ENCODE measurements at regions not wholly inside any gene's neighbourhood (a gene's known extent, or its start where the extent isn't known, plus 50 kb on each side); places are given as distances from the start of the nearest gene placed in this dataset.

DNA sequence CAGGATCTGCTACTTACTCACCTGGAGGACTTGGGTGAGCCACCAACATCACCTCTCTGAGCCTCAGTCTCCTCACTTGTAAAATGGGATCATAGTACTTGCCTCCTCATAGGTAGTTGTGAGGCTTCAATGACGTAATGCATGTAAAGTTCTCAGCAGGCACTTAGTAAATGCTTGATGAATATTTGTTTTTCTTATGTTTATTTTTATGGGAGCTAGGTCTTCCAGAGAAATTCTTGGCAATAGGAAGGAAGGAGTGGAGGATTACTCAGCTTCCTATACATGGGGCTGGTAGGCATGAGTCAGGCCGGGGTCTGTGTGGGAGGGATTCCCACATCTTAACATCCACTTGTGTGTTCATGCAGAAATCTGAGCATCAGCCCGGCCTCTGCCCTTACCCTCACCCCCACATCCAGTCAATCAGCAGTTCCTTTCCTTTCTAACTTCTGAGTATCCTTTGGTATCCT, 95.4 kb upstream of the USP24 start:
- H3K4me1 ChIP-seq, result no peaks in the 10 kb centered on the region
- TF ChIP-seq, protein P1, sequence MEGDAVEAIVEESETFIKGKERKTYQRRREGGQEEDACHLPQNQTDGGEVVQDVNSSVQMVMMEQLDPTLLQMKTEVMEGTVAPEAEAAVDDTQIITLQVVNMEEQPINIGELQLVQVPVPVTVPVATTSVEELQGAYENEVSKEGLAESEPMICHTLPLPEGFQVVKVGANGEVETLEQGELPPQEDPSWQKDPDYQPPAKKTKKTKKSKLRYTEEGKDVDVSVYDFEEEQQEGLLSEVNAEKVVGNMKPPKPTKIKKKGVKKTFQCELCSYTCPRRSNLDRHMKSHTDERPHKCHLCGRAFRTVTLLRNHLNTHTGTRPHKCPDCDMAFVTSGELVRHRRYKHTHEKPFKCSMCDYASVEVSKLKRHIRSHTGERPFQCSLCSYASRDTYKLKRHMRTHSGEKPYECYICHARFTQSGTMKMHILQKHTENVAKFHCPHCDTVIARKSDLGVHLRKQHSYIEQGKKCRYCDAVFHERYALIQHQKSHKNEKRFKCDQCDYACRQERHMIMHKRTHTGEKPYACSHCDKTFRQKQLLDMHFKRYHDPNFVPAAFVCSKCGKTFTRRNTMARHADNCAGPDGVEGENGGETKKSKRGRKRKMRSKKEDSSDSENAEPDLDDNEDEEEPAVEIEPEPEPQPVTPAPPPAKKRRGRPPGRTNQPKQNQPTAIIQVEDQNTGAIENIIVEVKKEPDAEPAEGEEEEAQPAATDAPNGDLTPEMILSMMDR (IDR thresholded peaks at IDR 0.05), result no peak
- no peak for DNase-seq (ENCODE audit: low spot score)
- H3K27ac ChIP-seq, result no peak overlapping the region
- no peak overlapping the region for H3K4me3 ChIP-seq
- no peaks in the 10 kb centered on the region for H3K36me3 ChIP-seq
- no peaks in the 10 kb centered on the region for H3K27me3 ChIP-seq
- H3K9me3 ChIP-seq, result no peaks in the 10 kb centered on the region

DNA sequence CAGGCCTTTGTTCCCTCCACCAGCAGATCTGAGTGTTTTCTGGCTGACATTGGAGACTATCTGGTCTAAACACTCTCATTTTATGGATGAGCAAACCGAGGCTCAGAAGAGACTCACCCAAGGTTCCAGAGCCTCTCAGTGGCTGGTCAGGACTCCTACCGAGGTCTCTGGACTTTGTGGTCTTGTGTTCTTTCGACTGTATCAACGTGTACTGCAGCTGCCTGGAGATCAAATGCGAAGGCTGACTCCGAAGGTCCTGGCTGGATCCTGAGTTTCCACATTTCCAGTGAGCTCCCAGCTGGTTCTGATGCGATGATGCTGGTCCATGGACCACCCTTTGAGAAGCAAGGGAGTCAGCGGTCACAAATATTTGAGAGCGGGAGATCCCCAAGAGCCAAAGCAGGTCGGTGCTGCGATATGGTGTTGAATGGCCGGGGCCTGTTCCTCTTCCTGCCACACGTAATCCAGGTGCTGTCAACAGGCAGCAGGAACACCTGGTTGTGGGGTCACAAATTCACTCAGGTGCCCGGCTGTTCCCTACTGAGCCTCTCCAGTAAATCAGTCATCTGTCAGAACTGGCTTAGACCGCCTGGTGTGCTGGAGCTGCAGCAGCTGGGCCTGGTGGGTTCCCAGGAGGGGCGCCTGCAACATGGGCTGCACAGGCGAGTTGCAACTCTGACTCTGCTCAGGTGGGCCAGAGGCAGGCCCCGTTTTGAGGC, 94.8 kb upstream of the USP24 start:
- TF ChIP-seq, protein P1 (IDR thresholded peaks at IDR 0.05), result no peak
- Histone ChIP-seq H3K4me1 (no peaks in the 10 kb centered on the region), H3K9me3 (no peaks in the 10 kb centered on the region), H3K27me3 (no peaks in the 10 kb centered on the region), H3K4me3 (no peak overlapping the region), H3K36me3 (no peaks in the 10 kb centered on the region), H3K27ac (no peak overlapping the region)
- DNase-seq (ENCODE audit: low spot score), result no peak

DNA sequence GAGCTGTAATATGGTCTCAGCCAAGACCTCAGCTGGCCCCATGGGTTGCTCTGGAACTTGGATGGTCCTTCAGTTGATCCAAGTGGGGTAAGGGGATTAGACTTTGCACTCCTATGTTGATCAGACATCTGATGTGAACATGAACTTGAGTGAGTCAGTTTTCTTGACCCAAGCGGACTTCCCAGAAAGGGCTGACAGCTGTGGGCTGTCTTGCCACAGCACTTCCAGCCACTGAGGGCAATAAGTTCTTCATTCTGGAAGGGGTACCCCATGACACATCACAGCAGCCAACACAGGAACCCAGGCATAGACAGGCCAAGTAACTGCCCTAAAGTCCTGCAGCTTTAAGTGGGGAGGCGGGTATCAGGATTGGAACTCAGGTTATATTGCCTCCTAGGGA, 93.9 kb upstream of the USP24 start:
- Histone ChIP-seq H3K4me1 (no peaks in the 10 kb centered on the region), H3K4me3 (no peak overlapping the region), H3K9me3 (no peaks in the 10 kb centered on the region), H3K27me3 (no peaks in the 10 kb centered on the region), H3K36me3 (no peaks in the 10 kb centered on the region), H3K27ac (no peak overlapping the region)
- no peak for DNase-seq (ENCODE audit: low spot score)
- TF ChIP-seq, protein P1 (IDR thresholded peaks at IDR 0.05), result no peak

DNA sequence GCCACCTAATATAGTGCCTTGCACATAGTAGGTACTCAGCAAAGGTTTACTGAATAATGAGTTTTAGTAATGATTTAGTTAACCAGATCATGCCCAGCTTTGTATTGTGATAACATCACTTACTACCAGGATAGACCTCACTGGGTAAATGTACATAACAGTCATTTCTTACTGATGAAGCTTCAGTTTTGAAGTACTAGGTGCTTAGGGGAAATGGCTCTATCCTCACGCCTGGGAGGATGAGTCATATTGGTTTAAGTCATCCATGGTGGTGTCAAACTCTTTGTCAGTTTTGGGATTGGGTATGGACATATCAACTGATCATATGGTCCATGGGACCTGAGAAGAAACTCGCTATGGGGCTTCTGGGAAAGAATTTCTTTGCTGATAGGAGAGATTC, 90.6 kb upstream of the USP24 start:
- no peak for DNase-seq (ENCODE audit: low spot score)
- H3K36me3 ChIP-seq, result no peaks in the 10 kb centered on the region
- no peak overlapping the region for H3K4me3 ChIP-seq
- TF ChIP-seq, protein P1 (IDR thresholded peaks at IDR 0.05), result no peak
- H3K27me3 ChIP-seq, result no peaks in the 10 kb centered on the region
- H3K27ac ChIP-seq, result no peak overlapping the region
- no peaks in the 10 kb centered on the region for H3K4me1 ChIP-seq
- H3K9me3 ChIP-seq, result no peaks in the 10 kb centered on the region

DNA sequence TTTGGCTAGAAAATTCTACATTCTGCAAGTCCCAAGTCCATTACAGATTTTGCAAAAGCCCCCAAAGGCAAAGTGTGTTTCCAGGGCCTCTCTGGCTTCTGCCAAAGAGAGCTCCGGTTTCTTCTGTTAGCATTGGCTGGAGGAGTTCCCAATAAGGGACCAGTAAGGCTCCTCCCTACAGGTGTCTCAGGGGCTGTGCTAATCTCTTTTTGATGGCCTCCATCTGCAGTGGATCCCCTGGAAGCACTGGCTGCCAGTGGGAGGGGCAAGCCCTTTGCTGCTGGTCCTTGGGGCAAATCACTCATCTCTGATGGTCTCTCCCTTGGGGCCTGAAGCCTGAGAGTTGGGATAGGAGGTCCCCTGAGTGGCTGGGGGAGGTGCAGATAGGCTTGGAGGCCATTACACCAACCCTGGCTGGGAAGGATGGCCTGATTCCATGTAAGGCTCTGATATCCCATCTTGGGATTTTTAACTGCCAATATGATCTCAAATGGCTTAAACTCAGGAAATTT, 89.1 kb upstream of the USP24 start:
- H3K4me3 ChIP-seq, result no peak overlapping the region
- no peak overlapping the region for H3K27ac ChIP-seq
- no peaks in the 10 kb centered on the region for H3K27me3 ChIP-seq
- DNase-seq (ENCODE audit: low spot score), result no peak
- TF ChIP-seq, protein P1 (IDR thresholded peaks at IDR 0.05), result no peak
- no peaks in the 10 kb centered on the region for H3K9me3 ChIP-seq
- H3K36me3 ChIP-seq, result no peaks in the 10 kb centered on the region
- no peaks in the 10 kb centered on the region for H3K4me1 ChIP-seq

DNA sequence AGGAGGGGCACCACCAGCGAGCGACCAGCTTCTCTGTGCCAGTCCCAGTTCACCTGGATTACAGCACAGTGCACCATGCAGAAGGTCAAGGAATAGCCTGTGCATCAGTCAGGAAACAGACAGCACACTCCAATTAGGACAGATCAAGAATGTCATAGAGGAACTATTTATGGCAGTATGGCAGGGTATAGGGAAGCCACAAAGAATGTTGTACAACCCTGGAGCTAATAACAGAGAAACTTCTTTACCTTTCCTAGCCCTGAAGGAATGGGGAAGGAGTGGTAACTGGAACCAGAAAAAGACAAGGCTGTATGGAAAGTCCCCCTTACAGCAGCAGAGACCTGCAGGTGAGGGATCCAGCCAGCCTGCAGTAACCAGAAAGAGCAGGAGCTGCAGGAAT, 87.8 kb upstream of the USP24 start:
- DNase-seq (ENCODE audit: low spot score), result no peak
- TF ChIP-seq, protein P1 (IDR thresholded peaks at IDR 0.05), result no peak
- no peak overlapping the region for H3K27ac ChIP-seq
- no peaks in the 10 kb centered on the region for H3K36me3 ChIP-seq
- no peaks in the 10 kb centered on the region for H3K4me1 ChIP-seq
- H3K27me3 ChIP-seq, result no peaks in the 10 kb centered on the region
- no peaks in the 10 kb centered on the region for H3K9me3 ChIP-seq
- no peak overlapping the region for H3K4me3 ChIP-seq
